ENCODE measurements at regions not wholly inside any gene's neighbourhood (a gene's known extent, or its start where the extent isn't known, plus 50 kb on each side); places are given as distances from the start of the nearest gene placed in this dataset.

DNA sequence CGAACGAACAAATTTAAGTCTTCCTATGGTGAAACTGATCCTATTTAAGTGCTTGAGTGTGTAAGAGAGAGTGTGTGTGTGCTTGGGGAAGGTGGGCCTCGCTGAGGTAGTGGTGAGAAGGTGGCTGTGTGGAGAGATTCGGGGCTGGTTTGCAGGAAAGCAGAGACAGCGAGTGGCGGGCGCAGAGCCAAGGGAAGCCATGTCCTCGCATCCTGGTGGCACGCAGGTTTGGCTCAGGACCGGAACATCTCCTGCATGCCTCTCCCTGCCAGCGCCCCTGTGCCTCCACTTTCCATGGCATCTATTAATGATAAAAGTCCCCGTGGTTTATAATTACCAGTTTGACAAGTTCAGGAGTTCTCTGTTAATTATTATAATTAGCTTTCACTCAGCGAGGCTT lies 383.1 kb upstream of the CADM1 start:
- H3K27ac ChIP-seq = no peak overlapping the region
- no peak overlapping the region for H3K4me3 ChIP-seq
- WGBS, 2 donors = 93 to 95% methylated on average over 13 of the region's 13 CpGs
- TF ChIP-seq EP300 (IDR thresholded peaks at IDR 0.05) = no peak
- TF ChIP-seq POLR2A (IDR thresholded peaks at IDR 0.05) = no peak
- TF ChIP-seq, protein P1, sequence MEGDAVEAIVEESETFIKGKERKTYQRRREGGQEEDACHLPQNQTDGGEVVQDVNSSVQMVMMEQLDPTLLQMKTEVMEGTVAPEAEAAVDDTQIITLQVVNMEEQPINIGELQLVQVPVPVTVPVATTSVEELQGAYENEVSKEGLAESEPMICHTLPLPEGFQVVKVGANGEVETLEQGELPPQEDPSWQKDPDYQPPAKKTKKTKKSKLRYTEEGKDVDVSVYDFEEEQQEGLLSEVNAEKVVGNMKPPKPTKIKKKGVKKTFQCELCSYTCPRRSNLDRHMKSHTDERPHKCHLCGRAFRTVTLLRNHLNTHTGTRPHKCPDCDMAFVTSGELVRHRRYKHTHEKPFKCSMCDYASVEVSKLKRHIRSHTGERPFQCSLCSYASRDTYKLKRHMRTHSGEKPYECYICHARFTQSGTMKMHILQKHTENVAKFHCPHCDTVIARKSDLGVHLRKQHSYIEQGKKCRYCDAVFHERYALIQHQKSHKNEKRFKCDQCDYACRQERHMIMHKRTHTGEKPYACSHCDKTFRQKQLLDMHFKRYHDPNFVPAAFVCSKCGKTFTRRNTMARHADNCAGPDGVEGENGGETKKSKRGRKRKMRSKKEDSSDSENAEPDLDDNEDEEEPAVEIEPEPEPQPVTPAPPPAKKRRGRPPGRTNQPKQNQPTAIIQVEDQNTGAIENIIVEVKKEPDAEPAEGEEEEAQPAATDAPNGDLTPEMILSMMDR (IDR thresholded peaks at IDR 0.05) = no peak
- DNase-seq (ENCODE audit: low spot score in 2 of 2) = no peak
- peaks cover 0 to under 1% (median 0%) of the 10 kb centered on the region in 4 donors for H3K9me3 ChIP-seq
- peaks cover 0 to 17% (median 0%) of the 10 kb centered on the region in 4 donors for H3K4me1 ChIP-seq
- H3K36me3 ChIP-seq = no peaks in the 10 kb centered on the region
- H3K27me3 ChIP-seq = no peaks in the 10 kb centered on the region

DNA sequence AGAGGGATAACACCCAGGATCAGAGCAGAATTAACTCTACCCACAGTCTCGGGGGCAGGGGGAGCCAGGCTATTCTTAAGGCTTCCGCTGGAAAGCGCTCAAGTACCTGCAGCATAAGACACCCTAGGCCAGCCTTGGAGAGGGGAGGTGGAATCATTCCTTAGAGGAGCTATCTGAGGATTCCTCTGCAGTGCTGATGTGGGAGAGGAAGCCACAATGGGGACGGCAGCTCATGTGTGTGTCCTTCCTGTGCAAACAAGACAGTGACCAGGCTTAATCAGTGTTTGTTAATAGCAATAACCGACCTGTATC lies 382.2 kb upstream of the CADM1 start:
- peaks cover 0 to 8% (median 0%) of the 10 kb centered on the region in 4 donors for H3K9me3 ChIP-seq
- TF ChIP-seq, protein P1 (IDR thresholded peaks at IDR 0.05) = no peak
- TF ChIP-seq POLR2A (IDR thresholded peaks at IDR 0.05) (no peak), EP300 (IDR thresholded peaks at IDR 0.05) (no peak)
- WGBS, 2 donors = 82 to 92% methylated on average over 5 of the region's 5 CpGs

DNA sequence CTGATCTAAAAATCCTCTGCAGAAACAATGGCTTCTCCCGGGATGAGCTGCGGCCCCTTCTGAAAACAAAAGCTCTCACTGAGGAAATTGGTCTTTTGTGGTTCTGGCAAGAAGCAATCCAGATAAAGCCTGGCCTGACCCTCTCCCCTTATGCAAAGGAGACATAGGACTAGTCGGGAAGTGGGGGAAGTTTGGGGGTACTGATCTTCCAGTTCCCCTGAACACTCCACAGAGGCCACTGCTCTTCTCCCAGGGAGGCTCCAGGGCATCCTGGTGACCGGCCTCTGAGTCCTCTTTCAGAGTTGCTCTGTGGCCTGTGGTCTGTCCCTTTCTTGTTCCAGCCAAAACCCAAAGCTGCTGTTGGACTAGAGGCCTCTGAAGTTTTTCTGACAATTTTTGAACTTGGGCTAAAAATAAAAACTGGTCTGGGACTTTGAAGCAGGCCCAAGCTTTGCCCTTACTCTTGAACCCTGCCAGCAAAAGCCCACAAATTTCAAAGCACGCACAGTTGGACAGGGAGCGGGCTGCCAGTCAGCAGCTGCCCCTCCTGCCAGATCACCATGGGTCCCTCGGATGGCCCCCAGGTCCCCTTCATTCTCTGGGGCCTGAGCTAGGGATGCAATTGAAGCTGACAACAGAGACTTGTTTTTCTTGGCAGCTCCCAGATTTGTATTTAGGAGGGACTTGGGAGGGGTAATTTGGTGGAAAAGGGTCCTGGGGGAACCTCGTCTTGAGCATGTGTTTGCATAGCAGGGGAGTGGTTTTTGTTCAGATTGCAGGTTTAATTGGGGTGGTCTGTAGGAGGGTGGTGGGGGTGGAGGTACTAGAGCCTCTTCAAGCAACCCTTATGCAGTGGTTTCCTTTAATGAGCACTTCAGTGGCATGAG lies 381.6 kb upstream of the CADM1 start:
- no peak for DNase-seq (ENCODE audit: low spot score in 2 of 2)
- no peak overlapping the region for H3K4me3 ChIP-seq
- WGBS, 2 donors = 45 to 48% methylated on average over 8 of the region's 8 CpGs
- no peak for TF ChIP-seq POLR2A (IDR thresholded peaks at IDR 0.05)
- no peak for TF ChIP-seq EP300 (IDR thresholded peaks at IDR 0.05)
- TF ChIP-seq, protein P1 (IDR thresholded peaks at IDR 0.05) = no peak
- H3K4me1 ChIP-seq = peaks cover 0 to 17% (median 0%) of the 10 kb centered on the region in 4 donors
- H3K27ac ChIP-seq = peak overlapping the region in 1 of 4 donors; percentile 21
- no peaks in the 10 kb centered on the region for H3K27me3 ChIP-seq
- no peaks in the 10 kb centered on the region for H3K36me3 ChIP-seq
- H3K9me3 ChIP-seq = peaks cover 0 to 14% (median 0%) of the 10 kb centered on the region in 4 donors

More for the DNA sequence above, 382.2 kb upstream of the CADM1 start:
- Histone ChIP-seq H3K27me3 (no peaks in the 10 kb centered on the region), H3K36me3 (no peaks in the 10 kb centered on the region), H3K27ac (no peak overlapping the region), H3K4me1 (peaks cover 0 to 17% (median 0%) of the 10 kb centered on the region in 4 donors), H3K4me3 (no peak overlapping the region)
- no peak for DNase-seq (ENCODE audit: low spot score in 2 of 2)

DNA sequence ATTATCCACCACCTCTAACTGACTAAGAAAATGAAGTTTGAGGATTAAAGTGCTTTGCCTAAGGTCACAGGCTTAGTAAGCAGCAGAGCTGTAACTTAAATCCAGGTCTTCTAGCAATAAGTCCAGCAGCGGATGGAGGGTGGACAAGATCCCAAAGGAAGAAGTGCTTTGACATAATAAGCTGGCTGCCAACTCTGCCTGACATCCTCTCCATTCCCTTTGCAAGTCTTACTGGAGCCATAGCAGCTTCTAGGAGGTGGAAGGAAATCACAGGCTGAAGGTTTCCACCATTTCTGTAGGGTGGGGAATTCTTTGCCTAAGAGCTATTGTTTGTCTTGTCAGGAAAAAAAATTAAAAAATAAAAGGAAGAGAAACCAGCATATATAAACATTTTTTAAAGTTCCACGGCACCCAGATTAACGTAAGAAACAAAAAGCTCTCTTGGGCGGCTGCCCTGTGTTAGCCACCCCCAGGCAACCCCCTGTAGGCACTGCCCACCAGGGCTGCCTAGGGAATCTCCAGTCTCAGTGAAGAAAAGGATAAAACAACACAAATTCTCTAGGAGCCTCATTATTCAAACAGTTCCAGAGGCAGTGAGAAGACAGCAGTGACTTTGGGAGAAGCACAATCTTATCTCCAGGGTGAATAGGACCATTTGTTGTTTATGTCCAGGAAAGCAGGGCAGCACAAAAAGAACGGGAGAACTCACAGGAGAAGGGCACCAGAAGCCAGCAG lies 380.8 kb upstream of the CADM1 start:
- H3K36me3 ChIP-seq = no peaks in the 10 kb centered on the region
- H3K4me1 ChIP-seq = peaks cover 0 to 17% (median 0%) of the 10 kb centered on the region in 4 donors
- peak overlapping the region in 1 of 4 donors; percentile 21 for H3K27ac ChIP-seq
- no peaks in the 10 kb centered on the region for H3K27me3 ChIP-seq
- H3K9me3 ChIP-seq = peaks cover 0 to 21% (median 0%) of the 10 kb centered on the region in 4 donors
- H3K4me3 ChIP-seq = no peak overlapping the region
- WGBS, 2 donors = 33 to 39% methylated on average over 5 of the region's 5 CpGs
- DNase-seq (ENCODE audit: low spot score in 2 of 2) = no peak
- TF ChIP-seq POLR2A (IDR thresholded peaks at IDR 0.05) (no peak), EP300 (IDR thresholded peaks at IDR 0.05) (no peak)
- TF ChIP-seq, protein P1 (IDR thresholded peaks at IDR 0.05) = no peak

DNA sequence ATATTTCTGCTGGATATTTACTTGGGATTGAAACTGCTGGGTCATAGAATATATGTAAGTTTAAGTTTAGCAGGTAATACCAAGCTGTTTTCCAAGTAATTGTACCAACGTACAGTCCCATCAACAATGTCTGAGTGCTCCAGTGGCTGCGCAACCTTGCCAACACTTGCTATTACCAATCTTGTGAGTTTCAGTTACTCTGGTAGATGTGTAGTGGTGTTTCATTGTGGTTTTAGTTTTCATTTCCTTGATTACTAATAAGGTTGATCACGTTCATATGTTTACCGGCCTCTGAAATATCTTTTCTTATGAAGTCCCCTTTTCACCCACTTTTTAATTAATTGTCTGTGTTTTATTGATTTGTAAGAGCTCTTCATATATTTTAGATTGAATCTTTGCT lies 370.6 kb upstream of the CADM1 start:
- TF ChIP-seq, protein P1 (IDR thresholded peaks at IDR 0.05) = no peak
- TF ChIP-seq EP300 (IDR thresholded peaks at IDR 0.05) (no peak), POLR2A (IDR thresholded peaks at IDR 0.05) (no peak)
- Histone ChIP-seq H3K4me1 (no peaks in the 10 kb centered on the region), H3K36me3 (no peaks in the 10 kb centered on the region), H3K27ac (no peak overlapping the region), H3K9me3 (no peaks in the 10 kb centered on the region), H3K4me3 (no peak overlapping the region), H3K27me3 (no peaks in the 10 kb centered on the region)
- no peak for DNase-seq (ENCODE audit: low spot score in 2 of 2)
- WGBS, 2 donors = 85 to 91% methylated on average over 4 of the region's 4 CpGs
